WTC11 (cell line): ENCODE measurements at regions not wholly inside any gene's neighbourhood (a gene's known extent, or its start where the extent isn't known, plus 50 kb on each side); places are given as distances from the start of the nearest gene placed in this dataset.

Experiments
- ATAC-seq: fragments of 200-7000 bp; cut with Tn5 transposase; 2 replicates; pipeline ENCODE4 v1.10.0; 2021; ENCODE audit warnings: mild to moderate bottlenecking, moderate library complexity
- CTCF ChIA-PET: fragments of 300-600 bp; sonication (Branson Sonifier 250); formaldehyde crosslinking; loops from one replicate; lab custom pipeline; 2021; ENCODE audit warnings: antibody characterized with exemption; lab: Charles Lee
- POLR2A ChIA-PET: fragments of 350-600 bp; sonication (Branson Sonifier 250); formaldehyde crosslinking; loops from one replicate; lab custom pipeline; 2021; ENCODE audit warnings: antibody characterized with exemption; lab: Charles Lee
- DNase-seq: peaks from one replicate; pipeline ENCODE4 v3.0.0; 2021; ENCODE audit warnings: low spot score
- H3K27ac Mint-ChIP-seq: 2 replicates; pipeline ENCODE4 v1.8.0; 2021; ENCODE audit warnings: mixed read lengths
- H3K27me3 Mint-ChIP-seq: 2 replicates; pipeline ENCODE4 v1.8.0; 2021; ENCODE audit warnings: low read depth, mild to moderate bottlenecking, moderate library complexity, mixed read lengths
- H3K36me3 Mint-ChIP-seq: 2 replicates; pipeline ENCODE4 v1.8.0; 2021; ENCODE audit warnings: mixed read lengths
- H3K4me1 Mint-ChIP-seq: 2 replicates; pipeline ENCODE4 v1.8.0; 2022; ENCODE audit warnings: mixed read lengths
- H3K4me3 Mint-ChIP-seq: 2 replicates; pipeline ENCODE4 v1.8.0; 2021; ENCODE audit warnings: mild to moderate bottlenecking, moderate library complexity, mixed read lengths
- H3K9me3 Mint-ChIP-seq: 2 replicates; pipeline ENCODE4 v1.8.0; 2021; ENCODE audit warnings: mixed read lengths
- AR ChIP-seq: fragments of 250-450 bp; sonication (Bioruptor Pico); IDR thresholded peaks from 2 replicates; pipeline ENCODE4 v1.9.0; 2021; ENCODE audit warnings: mild to moderate bottlenecking
- ATF2 ChIP-seq: sonication (generic); formaldehyde crosslinking; IDR thresholded peaks from 2 replicates; pipeline ENCODE4 v1.8.1; 2022; ENCODE audit warnings: low read depth, missing genetic modification reagents, borderline replicate concordance
- CREB1 ChIP-seq: sonication (generic); formaldehyde crosslinking; IDR thresholded peaks from 2 replicates; pipeline ENCODE4 v1.8.0; 2023; ENCODE audit warnings: mild to moderate bottlenecking, missing genetic modification reagents
- CREM ChIP-seq: sonication (generic); formaldehyde crosslinking; IDR thresholded peaks from 2 replicates; pipeline ENCODE4 v1.8.1; 2022; ENCODE audit warnings: mild to moderate bottlenecking, missing genetic modification reagents, moderate library complexity
- ELF4 ChIP-seq: sonication (generic); formaldehyde crosslinking; IDR thresholded peaks from 2 replicates; pipeline ENCODE4 v1.8.1; 2022; ENCODE audit warnings: low read depth, mild to moderate bottlenecking, moderate library complexity, missing genetic modification reagents
- ESRRA ChIP-seq: sonication (generic); formaldehyde crosslinking; IDR thresholded peaks from 2 replicates; pipeline ENCODE4 v1.8.1; 2022; ENCODE audit warnings: mild to moderate bottlenecking, missing genetic modification reagents, borderline replicate concordance
- FOXP4 ChIP-seq: sonication (generic); formaldehyde crosslinking; IDR thresholded peaks from 2 replicates; pipeline ENCODE4 v1.8.0; 2022; ENCODE audit warnings: mild to moderate bottlenecking, missing genetic modification reagents
- KAT7 ChIP-seq: sonication (generic); formaldehyde crosslinking; IDR thresholded peaks from 2 replicates; pipeline ENCODE4 v1.8.1; 2023; ENCODE audit warnings: missing genetic modification reagents, mild to moderate bottlenecking, borderline replicate concordance
- NFATC4 ChIP-seq: fragments of 250-450 bp; sonication (Bioruptor Pico); IDR thresholded peaks from 2 replicates; pipeline ENCODE4 v1.9.0; 2021; ENCODE audit warnings: mild to moderate bottlenecking
- NFYB ChIP-seq: sonication (generic); formaldehyde crosslinking; conservative IDR thresholded peaks from 2 replicates; pipeline ENCODE4 v1.8.0; 2022; ENCODE audit warnings: low read depth, missing genetic modification reagents
- PREB ChIP-seq: sonication (generic); formaldehyde crosslinking; IDR thresholded peaks from 2 replicates; pipeline ENCODE4 v1.8.1; 2022; ENCODE audit warnings: mild to moderate bottlenecking, missing genetic modification reagents, moderate library complexity, borderline replicate concordance
- RELA ChIP-seq: sonication (generic); formaldehyde crosslinking; IDR thresholded peaks from 2 replicates; pipeline ENCODE4 v1.8.1; 2022; ENCODE audit warnings: missing genetic modification reagents, mild to moderate bottlenecking, borderline replicate concordance
- SMAD3 ChIP-seq: sonication (generic); formaldehyde crosslinking; IDR thresholded peaks from 2 replicates; pipeline ENCODE4 v1.8.0; 2022; ENCODE audit warnings: missing genetic modification reagents, mild to moderate bottlenecking, borderline replicate concordance
- TCF7 ChIP-seq: sonication (generic); formaldehyde crosslinking; IDR thresholded peaks from 2 replicates; pipeline ENCODE4 v1.8.0; 2022; ENCODE audit warnings: mild to moderate bottlenecking, low read depth, missing genetic modification reagents, moderate library complexity
- TEAD4 ChIP-seq: sonication (generic); formaldehyde crosslinking; IDR thresholded peaks from 2 replicates; pipeline ENCODE4 v1.8.0; 2022; ENCODE audit warnings: mild to moderate bottlenecking, missing genetic modification reagents
- ZNF121 ChIP-seq: sonication (generic); formaldehyde crosslinking; IDR thresholded peaks from 2 replicates; pipeline ENCODE4 v1.8.0; 2023; ENCODE audit warnings: missing genetic modification reagents
- ZNF219 ChIP-seq: sonication (generic); formaldehyde crosslinking; IDR thresholded peaks from 2 replicates; pipeline ENCODE4 v1.8.0; 2023; ENCODE audit warnings: missing genetic modification reagents, mild to moderate bottlenecking, borderline replicate concordance
- ZNF232 ChIP-seq: sonication (generic); formaldehyde crosslinking; IDR thresholded peaks from 2 replicates; pipeline ENCODE4 v1.8.0; 2022; ENCODE audit warnings: mild to moderate bottlenecking, missing genetic modification reagents
- ZNF317 ChIP-seq: sonication (generic); formaldehyde crosslinking; IDR thresholded peaks from 2 replicates; pipeline ENCODE4 v1.8.1; 2023; ENCODE audit warnings: low read depth, mild to moderate bottlenecking, moderate library complexity, missing genetic modification reagents, borderline replicate concordance
- ZNF423 ChIP-seq: fragments of 250-450 bp; sonication (Bioruptor Pico); IDR thresholded peaks from 2 replicates; pipeline ENCODE4 v2.1.2; 2022; ENCODE audit warnings: mild to moderate bottlenecking, moderate library complexity
- ZSCAN18 ChIP-seq: fragments of 250-450 bp; sonication (Bioruptor Pico); IDR thresholded peaks from 2 replicates; pipeline ENCODE4 v2.1.2; 2022; ENCODE audit warnings: mild to moderate bottlenecking, moderate library complexity

GRCh38 chr2:39604866-39605265 lies 60.9 kb upstream of the TMEM178A start (continued):
- TF ChIP-seq KAT7 (CRISPR knock-in tag) (no peak), ELF4 (CRISPR knock-in tag) (no peak)

- Mint-ChIP-seq H3K4me3 (no peak overlapping the region), H3K27ac (no peak overlapping the region), H3K4me1 (peaks cover 21% of the 10 kb centered on the region), H3K27me3 (peaks cover 2% of the 10 kb centered on the region; the same call in 1 of the 2 replicates), H3K36me3 (no peaks in the 10 kb centered on the region), H3K9me3 (no peaks in the 10 kb centered on the region)
- CTCF ChIA-PET, result interaction anchor here (0.5 to 1.3 kb wide), 3 partner anchors 13 to 906 kb away, joined by 4 to 9 read pairs (median 4); no protein-coding TSS in a partner anchor
- TF ChIP-seq ZNF219 (no peak), ZNF121 (CRISPR knock-in tag) (no peak), AR (CRISPR knock-in tag) (no peak), ZNF423 (no peak), SMAD3 (CRISPR knock-in tag) (no peak), ZNF317 (CRISPR knock-in tag) (no peak), TCF7 (CRISPR knock-in tag) (no peak), ATF2 (CRISPR knock-in tag) (no peak), TEAD4 (CRISPR knock-in tag) (no peak), PREB (CRISPR knock-in tag) (no peak), ZNF232 (no peak), RELA (CRISPR knock-in tag) (no peak), FOXP4 (CRISPR knock-in tag) (no peak)
- POLR2A ChIA-PET, result no interaction called here
- no peak; the same call in 1 of the 2 replicates for ATAC-seq
- no peak for DNase-seq
Measured at GRCh38 chr2:39606585-39606984, 59.1 kb upstream of the TMEM178A start.

- TF ChIP-seq CREB1 (CRISPR knock-in tag) (no peak), NFATC4 (CRISPR knock-in tag) (no peak), TCF7 (CRISPR knock-in tag) (no peak), NFYB (CRISPR knock-in tag) (no peak), ZSCAN18 (CRISPR knock-in tag) (no peak), ESRRA (CRISPR knock-in tag) (no peak), RELA (CRISPR knock-in tag) (no peak), CREM (CRISPR knock-in tag) (no peak)
- no peak for DNase-seq
- no peak overlapping the region for H3K4me3 Mint-ChIP-seq
- no peaks in the 10 kb centered on the region for H3K9me3 Mint-ChIP-seq
- no peak for ATAC-seq
- H3K4me1 Mint-ChIP-seq, result peaks cover 21% of the 10 kb centered on the region
- no peaks in the 10 kb centered on the region for H3K36me3 Mint-ChIP-seq
- ChIA-PET CTCF (interaction anchor here (1.0 to 2.4 kb wide), 4 partner anchors 10 to 122 kb away, joined by 4 to 11 read pairs (median 8); no protein-coding TSS in a partner anchor), POLR2A (interaction anchor here (0.7 kb wide), 1 partner anchor 301 kb away, joined by 10 read pairs; no protein-coding TSS in a partner anchor)
- H3K27ac Mint-ChIP-seq, result no peak overlapping the region
- peaks cover 2% of the 10 kb centered on the region; the same call in 1 of the 2 replicates for H3K27me3 Mint-ChIP-seq
Measured at GRCh38 chr2:39607538-39608262, 58.0 kb upstream of the TMEM178A start.
